Calu3 (cell line): ENCODE measurements at regions not wholly inside any gene's neighbourhood (a gene's known extent, or its start where the extent isn't known, plus 50 kb on each side); places are given as distances from the start of the nearest gene placed in this dataset.

Experiments used
- BruUV-seq: library from RNA; stranded (reverse); fragments of 400-500 nt; replicated peaks from 2 replicates; lab custom pipeline; 2021; lab: Mats Ljungman, UMichigan
- CTCF ChIA-PET: fragments of 300-600 bp; sonication (Branson Sonifier 250); formaldehyde crosslinking; loops from one replicate; lab custom pipeline; 2022; ENCODE audit warnings: antibody characterized with exemption; lab: Charles Lee
- DNase-seq: peaks from one replicate; pipeline ENCODE4 v3.0.0; 2022
- H3K27ac Mint-ChIP-seq: one replicate; pipeline ENCODE4 v1.8.0; 2022; ENCODE audit warnings: mixed read lengths; ENCODE audit not compliant: unreplicated experiment
- H3K27me3 Mint-ChIP-seq: one replicate; pipeline ENCODE4 v1.8.0; 2022; ENCODE audit warnings: mixed read lengths; ENCODE audit not compliant: unreplicated experiment
- H3K36me3 Mint-ChIP-seq: one replicate; pipeline ENCODE4 v1.8.0; 2022; ENCODE audit warnings: mild to moderate bottlenecking, moderate library complexity, mixed read lengths; ENCODE audit not compliant: insufficient read depth, unreplicated experiment
- H3K4me1 Mint-ChIP-seq: one replicate; pipeline ENCODE4 v1.8.0; 2022; ENCODE audit warnings: mild to moderate bottlenecking, low read depth, mixed read lengths; ENCODE audit not compliant: unreplicated experiment
- H3K4me3 Mint-ChIP-seq: one replicate; pipeline ENCODE4 v1.8.0; 2022; ENCODE audit warnings: mild to moderate bottlenecking, low read depth, moderate library complexity, mixed read lengths; ENCODE audit not compliant: unreplicated experiment
- H3K9me3 Mint-ChIP-seq: one replicate; pipeline ENCODE4 v1.8.0; 2022; ENCODE audit warnings: low read depth, mixed read lengths; ENCODE audit not compliant: unreplicated experiment
- intact Hi-C: fragments of 100-400 bp; cut with micrococcal nuclease; formaldehyde crosslinking; loops from one replicate; pipeline ENCODE4 v1.10.0; 2022; ENCODE audit not compliant: unreplicated experiment
- TF ChIP-seq, protein P1 (sequence below): fragments of 200-600 bp; IDR thresholded peaks from one replicate; pipeline ENCODE4 v1.8.0; 2022; ENCODE audit warnings: antibody characterized with exemption; ENCODE audit not compliant: unreplicated experiment

DNA sequence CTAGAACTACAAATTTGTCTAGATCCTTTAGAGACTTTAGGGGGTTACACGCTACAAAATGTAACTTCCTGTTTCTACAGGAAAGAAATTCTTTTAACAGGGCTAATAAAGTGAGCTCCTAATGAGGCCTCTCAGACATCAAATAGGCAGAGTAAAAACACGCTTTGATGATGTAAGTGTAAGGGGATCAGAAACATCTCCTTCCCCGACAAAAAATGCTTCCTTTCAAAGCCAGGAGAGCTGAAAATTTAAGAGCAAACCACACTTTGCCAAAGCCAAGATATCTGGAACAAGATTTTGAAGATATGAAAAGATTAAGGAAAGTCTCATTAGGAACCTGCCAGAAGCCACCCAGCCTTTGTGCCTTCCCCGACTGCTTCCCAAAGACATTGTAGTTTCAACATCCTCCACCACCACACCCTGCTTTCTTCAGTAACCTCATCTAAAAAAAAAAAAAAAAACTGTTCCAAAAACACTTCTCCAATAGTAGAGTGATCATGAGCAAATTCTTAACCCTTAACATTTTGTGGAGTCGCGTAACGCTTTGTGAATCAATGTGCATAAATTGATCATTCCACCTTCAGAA is 505.0 kb upstream of the THBS1 start:
- intact Hi-C loops, result no loop called here
- Mint-ChIP-seq H3K4me1 (no peaks in the 10 kb centered on the region), H3K27ac (no peak overlapping the region), H3K9me3 (no peaks in the 10 kb centered on the region), H3K27me3 (no peaks in the 10 kb centered on the region), H3K36me3 (no peaks in the 10 kb centered on the region), H3K4me3 (no peak overlapping the region)
- TF ChIP-seq, protein P1, sequence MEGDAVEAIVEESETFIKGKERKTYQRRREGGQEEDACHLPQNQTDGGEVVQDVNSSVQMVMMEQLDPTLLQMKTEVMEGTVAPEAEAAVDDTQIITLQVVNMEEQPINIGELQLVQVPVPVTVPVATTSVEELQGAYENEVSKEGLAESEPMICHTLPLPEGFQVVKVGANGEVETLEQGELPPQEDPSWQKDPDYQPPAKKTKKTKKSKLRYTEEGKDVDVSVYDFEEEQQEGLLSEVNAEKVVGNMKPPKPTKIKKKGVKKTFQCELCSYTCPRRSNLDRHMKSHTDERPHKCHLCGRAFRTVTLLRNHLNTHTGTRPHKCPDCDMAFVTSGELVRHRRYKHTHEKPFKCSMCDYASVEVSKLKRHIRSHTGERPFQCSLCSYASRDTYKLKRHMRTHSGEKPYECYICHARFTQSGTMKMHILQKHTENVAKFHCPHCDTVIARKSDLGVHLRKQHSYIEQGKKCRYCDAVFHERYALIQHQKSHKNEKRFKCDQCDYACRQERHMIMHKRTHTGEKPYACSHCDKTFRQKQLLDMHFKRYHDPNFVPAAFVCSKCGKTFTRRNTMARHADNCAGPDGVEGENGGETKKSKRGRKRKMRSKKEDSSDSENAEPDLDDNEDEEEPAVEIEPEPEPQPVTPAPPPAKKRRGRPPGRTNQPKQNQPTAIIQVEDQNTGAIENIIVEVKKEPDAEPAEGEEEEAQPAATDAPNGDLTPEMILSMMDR, result no peak
- DNase-seq, result no peak
- CTCF ChIA-PET, result no interaction called here
- no TSS peak for BruUV-seq

DNA sequence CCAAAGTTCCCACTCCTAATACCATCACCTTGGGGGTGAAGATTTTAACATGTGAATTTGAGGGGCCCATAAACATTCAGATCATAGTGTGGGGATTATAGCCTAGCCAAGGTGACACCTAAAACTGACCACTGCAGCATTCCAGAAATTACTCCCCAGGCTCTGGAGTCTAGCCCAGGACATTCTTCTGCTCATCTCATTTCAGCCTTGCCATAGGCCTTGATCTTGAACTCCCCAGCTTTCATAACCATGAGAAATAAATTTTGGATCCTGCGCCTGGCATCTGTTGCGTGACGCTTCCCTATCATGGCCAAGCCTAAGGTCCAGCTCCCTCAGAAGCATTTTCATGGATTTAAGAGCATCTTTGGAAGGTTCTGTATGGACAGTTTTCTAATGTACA is 502.9 kb upstream of the THBS1 start:
- BruUV-seq, result no TSS peak
- no peak overlapping the region for H3K4me3 Mint-ChIP-seq
- CTCF ChIA-PET, result no interaction called here
- no peak for DNase-seq
- H3K27ac Mint-ChIP-seq, result no peak overlapping the region
- no peaks in the 10 kb centered on the region for H3K36me3 Mint-ChIP-seq
- intact Hi-C loops, result no loop called here
- H3K27me3 Mint-ChIP-seq, result no peaks in the 10 kb centered on the region
- no peaks in the 10 kb centered on the region for H3K4me1 Mint-ChIP-seq
- TF ChIP-seq, protein P1, result no peak
- no peaks in the 10 kb centered on the region for H3K9me3 Mint-ChIP-seq

DNA sequence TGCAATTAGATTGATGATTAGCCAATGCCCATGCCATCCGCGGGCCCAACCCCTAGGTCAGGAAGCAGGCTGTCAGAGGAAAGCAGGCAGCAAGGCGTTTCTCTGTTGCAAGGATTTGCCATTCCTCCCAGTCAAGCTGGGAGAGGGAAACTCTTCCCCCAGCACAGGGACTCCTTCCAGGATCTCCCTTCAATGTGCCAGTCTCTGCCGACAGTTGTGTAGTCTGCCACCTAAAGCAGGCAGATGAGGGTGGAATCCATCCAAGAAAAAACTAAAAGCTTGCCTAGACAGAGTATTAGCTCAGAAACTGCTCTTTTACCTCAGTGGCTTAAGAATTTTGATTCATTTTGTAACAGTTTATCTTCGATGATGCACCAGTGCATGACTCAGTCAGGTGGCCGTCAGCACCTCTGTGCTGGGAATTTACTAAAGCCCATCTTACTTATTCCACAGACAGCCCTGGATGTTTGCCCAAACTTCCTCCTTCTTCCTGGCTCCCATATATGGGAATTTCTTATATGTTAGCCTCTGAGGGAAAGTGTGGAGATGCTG is 501.5 kb upstream of the THBS1 start:
- TF ChIP-seq, protein P1, result no peak
- no peaks in the 10 kb centered on the region for H3K4me1 Mint-ChIP-seq
- BruUV-seq, result no TSS peak
- no peak overlapping the region for H3K4me3 Mint-ChIP-seq
- no peaks in the 10 kb centered on the region for H3K27me3 Mint-ChIP-seq
- CTCF ChIA-PET, result no interaction called here
- peak; percentile 4 for DNase-seq
- intact Hi-C loops, result no loop called here
- H3K36me3 Mint-ChIP-seq, result no peaks in the 10 kb centered on the region
- H3K27ac Mint-ChIP-seq, result no peak overlapping the region
- no peaks in the 10 kb centered on the region for H3K9me3 Mint-ChIP-seq

DNA sequence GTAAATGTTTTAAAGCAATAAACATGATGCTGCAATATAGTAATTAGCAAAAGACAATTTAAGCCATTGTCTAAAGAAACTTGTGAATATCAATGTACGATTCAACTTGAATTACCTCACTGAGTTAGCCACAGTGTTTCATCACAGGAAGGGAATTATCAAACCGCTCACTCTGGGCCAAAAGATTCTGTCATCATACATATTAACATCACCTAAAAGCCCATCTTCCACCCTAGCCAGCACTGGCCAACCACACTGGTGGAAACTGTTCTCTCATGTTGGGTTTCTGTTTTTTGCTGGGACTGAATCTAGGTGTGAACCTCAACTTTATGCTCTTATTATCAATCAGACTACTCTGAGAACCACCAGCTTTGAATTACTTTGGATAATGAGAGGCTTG is 497.7 kb upstream of the THBS1 start:
- Mint-ChIP-seq H3K27ac (no peak overlapping the region), H3K4me3 (no peak overlapping the region), H3K4me1 (no peaks in the 10 kb centered on the region), H3K36me3 (no peaks in the 10 kb centered on the region), H3K27me3 (no peaks in the 10 kb centered on the region), H3K9me3 (no peaks in the 10 kb centered on the region)
- TF ChIP-seq, protein P1, result no peak
- no peak for DNase-seq
- BruUV-seq, result no TSS peak
- CTCF ChIA-PET, result no interaction called here
- intact Hi-C loops, result no loop called here
